ENCODE measurements at regions not wholly inside any gene's neighbourhood (a gene's known extent, or its start where the extent isn't known, plus 50 kb on each side); places are given as distances from the start of the nearest gene placed in this dataset.

DNA sequence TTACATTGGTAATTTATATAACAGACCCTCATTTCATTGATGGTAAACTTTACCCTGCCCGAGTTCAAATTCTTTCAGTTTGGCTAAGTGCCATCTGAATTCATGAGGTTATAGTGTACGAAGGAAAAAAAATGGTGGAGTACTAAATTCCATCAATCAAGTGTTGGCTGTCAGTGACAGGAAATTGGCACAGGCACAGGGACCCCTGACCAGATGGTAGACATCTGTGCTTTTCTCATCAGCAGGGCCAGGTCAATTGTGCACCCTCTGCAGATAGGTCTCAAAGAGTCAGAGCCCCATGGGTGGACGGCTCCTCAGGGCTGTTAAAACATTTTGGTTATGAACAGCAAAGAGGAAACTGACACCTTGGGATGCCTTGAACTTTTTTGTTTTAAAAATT lies 439.2 kb downstream of the SETBP1 start:
- no peak for DNase-seq (ENCODE audit: low read depth in 4 of 4, low spot score in 1 of 4)

DNA sequence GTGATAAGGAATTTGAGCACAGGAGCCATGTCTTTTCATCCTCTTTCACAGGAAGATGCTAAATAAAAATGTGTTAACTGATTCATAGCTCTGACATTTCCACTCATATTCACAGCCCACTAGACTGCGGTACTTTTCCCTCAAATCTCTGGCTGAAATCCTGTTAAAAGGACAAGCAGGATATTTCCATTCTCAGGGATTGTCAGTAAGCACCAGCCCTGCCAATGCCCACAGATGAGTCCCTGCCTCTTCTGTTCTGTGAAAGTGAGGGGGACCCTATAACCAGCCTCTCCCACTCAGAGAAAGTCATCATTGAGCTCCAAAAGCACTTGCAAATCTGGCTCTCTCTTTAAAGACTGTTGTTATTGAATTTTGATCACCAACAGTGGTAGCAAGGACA lies 440.5 kb downstream of the SETBP1 start:
- no peak for DNase-seq (ENCODE audit: low read depth in 4 of 4, low spot score in 1 of 4)

DNA sequence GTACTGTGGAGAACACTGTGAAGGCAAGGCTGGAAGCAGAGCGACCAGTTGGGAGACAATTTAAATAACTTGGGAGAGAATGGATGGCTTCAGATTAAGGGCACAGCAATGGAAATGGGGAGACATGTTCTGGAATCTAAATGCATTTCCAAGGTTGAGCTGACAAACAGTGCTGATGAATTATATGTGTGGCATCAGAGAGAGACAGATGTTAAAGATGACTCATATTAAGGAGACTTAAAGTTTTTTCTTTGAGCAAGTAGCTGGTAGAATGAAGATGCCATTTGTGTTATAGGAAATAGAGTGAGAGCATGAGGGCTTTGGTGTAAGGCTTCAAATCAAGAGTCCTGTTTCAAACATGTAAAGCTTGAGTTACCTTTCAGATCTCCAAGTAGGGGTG lies 441.8 kb downstream of the SETBP1 start:
- DNase-seq (ENCODE audit: low read depth in 4 of 4, low spot score in 1 of 4) = no peak

DNA sequence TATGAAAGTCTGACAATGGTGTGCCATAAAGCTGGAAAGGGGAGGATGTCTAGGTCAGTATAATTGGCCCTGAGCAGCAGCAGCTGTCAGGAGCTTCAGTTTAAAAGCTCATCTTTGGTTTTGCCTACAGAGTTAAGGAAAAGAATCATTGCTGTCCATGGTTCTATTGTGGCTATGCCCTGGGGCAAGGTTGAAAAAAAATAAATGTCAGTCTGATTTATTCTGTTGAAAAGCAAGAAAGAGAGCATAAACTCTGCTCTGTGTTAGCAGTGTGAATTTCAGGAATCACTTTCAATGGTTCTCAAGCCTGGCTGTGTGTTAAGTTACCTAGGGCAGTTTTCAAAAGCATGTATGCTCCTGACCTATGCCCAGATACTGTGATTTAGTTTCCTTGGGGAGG lies 446.7 kb downstream of the SETBP1 start:
- DNase-seq (ENCODE audit: low read depth in 4 of 4, low spot score in 1 of 4) = no peak

DNA sequence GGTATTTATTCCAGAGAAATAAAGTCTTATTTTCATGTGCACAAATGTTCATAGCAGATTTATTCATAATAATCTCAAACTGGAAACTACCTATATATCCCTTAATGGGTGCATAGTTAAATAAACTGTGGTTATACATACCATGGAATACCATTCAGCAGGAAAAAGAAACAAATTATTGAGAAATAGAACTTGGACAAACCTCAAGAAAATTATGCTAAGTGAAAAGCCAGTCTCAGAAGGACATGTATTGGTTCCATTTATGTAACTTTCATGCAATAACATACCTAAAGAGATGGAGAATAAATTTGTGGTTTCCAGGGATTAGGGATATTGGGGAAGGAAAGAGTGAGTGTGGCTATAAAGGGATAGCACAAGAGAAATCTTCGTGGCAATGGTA lies 452.6 kb downstream of the SETBP1 start:
- no peak for DNase-seq (ENCODE audit: low read depth in 4 of 4, low spot score in 1 of 4)

DNA sequence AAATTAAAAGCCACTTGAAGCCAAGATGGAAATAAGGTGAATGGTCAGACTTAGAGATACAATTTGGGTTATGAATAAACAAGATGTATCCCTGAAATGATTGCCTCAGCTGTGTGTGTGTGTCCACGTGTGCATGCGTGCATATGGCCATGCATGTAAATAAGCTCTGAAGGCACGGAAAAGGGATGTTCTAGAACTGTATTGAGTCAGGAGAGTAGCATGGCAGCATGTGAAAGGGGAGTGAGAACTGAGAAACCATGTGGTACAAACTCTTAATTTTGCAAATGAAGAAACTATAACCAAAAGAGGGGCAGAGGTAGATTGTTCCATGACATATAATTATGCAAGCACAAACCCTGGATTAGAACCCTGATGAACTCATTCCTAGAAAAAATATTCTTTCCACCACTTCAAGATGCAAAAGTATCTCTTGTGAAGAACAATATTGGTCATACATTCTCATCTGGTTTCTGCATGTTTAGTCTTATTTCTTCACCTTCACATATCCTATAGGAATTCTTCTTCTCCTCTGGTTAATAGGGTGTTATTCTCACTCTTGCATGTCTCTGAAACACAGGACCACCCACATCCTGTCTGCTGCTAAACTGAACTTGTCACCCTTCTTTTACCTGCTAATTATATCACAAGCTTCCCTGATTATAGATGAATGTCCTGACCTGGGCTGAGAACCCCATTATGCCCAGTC lies 455.8 kb downstream of the SETBP1 start:
- DNase-seq (ENCODE audit: low read depth in 4 of 4, low spot score in 1 of 4) = no peak

DNA sequence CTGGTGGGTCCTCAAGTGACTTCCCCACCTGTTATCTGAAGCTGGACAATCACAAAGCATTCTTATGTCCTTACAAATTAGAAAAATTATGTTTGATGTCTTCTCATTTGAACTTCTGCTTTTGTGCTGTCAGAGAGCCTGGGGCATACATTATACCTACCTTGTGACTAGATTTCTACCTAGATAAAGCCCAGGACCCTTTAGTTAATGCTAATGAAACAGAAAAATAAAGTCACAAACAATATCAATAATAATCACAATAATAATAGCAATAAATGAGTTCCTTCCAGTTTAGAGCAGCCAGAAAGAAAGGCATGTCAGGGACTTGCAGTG lies 456.4 kb downstream of the SETBP1 start:
- no peak for DNase-seq (ENCODE audit: low read depth in 4 of 4, low spot score in 1 of 4)

DNA sequence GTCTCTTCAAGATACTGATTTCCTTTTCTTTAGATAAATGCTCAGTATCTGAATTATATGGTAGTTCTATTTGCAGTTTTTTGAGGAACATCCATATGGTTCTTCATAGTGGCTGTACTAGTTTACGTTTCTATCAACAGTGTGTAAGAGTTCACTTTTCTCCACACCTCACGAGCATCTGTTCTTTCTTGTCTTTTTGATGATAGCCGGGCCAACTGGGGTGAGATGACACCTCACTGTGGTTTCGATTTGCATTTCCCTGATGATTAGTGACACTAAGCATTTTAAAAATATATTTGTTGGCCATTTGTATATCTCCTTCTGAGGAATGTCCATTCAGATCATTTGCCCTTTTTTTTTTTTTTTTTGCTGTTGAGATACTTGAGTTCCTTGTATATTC lies 458.8 kb downstream of the SETBP1 start:
- DNase-seq (ENCODE audit: low read depth in 4 of 4, low spot score in 1 of 4) = no peak

DNA sequence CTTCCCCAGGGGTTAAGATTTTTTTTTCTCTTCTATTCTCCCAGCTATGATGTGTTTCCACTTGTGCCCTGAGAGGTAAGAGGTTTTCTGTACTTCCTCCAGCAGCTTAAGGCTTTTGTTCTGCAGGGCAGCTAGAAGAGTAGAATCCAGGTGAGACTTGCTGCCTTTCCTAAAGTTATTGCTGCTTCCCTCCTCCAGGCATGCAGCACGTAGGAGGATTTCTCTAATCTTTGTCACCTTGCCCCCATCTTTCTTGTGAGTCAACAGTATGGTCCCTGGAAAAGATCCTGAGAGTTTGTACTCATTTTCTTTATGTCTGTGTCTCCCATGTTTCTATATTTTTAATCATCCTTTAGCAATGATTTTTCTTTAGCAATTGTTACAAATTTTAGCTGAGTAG lies 462.2 kb downstream of the SETBP1 start:
- no peak for DNase-seq (ENCODE audit: low read depth in 4 of 4, low spot score in 1 of 4)

DNA sequence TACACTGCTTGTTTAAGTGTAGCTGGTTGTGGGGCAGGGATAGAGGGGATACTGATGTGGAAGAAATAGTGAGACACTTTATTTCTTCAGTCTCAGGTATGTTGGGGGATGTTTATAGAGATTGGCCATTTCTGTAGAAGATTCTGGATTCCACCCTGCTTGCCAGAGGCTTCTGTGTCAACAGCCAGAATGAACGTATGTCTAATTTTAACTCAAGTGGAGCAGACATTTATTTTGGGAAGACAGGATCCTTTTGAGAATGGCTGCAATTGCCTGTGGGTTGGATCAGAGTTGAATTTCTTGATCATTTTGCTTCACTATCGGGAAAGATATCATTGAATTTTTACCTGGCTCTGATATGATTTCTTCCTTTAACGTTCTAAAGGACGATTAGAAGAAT lies 465.6 kb upstream of the SLC14A2 start:
- no peak for DNase-seq (ENCODE audit: low read depth in 4 of 4, low spot score in 1 of 4)

DNA sequence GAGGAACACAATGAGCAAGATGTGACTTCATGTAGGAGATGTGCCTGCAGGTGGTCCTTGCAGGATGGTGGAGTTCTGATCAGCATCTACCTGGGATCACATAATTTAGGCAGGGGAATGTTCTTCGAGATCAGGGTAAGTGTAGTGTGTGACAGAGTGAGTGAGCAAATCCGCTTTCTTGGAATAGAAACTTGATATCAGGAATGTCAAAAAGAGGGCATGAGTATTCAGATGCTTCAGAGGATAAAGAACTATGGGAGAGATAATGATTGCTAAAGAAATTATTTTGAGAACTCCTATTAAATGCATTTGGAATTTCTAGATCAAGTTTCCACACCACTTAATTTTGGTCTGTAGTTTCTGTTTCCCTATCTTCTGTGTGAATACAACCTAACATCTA lies 463.6 kb upstream of the SLC14A2 start:
- DNase-seq (ENCODE audit: low read depth in 4 of 4, low spot score in 1 of 4) = no peak

DNA sequence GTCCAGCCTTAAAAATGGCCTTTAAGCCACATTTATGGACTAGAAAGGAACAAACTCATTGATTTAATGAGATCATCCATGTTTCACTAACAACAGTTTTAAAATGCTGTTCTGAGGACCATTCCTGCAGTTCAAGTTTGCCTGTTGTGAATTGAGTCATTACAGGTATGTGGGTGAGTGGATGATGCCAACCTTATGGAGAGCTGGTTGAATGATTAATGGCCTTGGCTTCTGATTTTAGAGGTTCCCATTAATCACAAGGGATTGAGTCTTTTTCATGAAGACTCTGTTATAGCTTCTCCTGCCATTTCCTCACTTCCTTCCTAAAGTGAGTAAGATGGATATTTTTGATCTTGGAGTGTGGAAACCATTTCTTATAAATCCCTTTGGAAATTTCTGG lies 459.8 kb upstream of the SLC14A2 start:
- no peak for DNase-seq (ENCODE audit: low read depth in 4 of 4, low spot score in 1 of 4)

DNA sequence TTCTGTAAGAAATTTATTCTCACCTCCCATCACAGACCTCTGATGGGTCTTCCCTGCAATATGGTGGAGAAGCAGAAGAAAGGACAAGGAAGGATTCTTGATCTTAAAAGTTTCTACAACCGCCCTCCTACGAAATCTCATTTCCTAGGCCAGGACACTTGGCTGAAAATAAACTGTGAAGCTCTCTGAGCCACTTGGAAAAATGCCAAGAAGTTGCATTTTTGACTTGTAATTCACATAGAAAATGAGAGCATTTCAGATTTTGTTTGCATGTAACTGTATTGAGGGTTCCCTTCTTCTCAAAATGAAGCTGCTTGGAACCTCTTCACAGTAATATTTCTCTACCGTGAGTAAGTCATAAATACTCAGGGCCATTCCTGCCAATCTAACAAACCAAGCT lies 458.3 kb upstream of the SLC14A2 start:
- no peak for DNase-seq (ENCODE audit: low read depth in 4 of 4, low spot score in 1 of 4)

DNA sequence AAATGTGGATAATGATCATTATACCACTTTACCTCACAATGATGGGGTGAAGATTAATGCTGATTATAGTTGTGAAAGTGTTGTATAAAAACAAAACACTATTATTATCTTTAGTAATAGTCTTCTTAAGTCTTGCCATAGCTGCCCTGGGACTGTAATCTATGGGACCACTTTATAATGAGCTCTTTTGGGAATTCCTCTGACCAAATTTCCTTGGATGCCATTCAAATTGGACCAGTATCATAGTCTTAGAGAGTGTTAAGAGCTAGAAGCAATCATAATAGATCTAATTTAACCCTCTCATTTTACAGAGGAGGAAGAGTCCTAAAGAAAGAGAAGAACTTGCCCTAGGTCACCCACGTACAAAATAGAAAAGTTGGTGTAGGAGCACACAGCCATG lies 457.7 kb upstream of the SLC14A2 start:
- no peak for DNase-seq (ENCODE audit: low read depth in 4 of 4, low spot score in 1 of 4)

DNA sequence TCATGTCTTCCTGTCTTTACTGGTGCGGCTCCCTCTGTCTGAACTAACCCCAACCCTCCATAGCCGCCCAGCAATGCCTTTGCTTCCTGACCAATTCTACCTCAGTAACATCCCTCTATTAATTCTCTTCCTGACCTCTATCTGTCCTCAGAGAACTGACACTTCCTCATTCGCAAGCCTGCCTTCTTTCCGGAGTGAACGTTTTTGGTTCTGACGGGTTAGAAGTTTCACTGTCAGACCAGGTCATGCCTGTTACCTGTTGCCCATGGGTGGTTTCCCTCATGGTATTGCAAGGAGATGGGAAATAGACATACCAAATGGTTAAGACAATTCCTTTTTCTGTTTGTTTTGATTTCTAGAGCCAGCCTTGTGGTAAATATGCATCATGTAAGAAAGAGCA lies 453.4 kb upstream of the SLC14A2 start:
- no peak for DNase-seq (ENCODE audit: low read depth in 4 of 4, low spot score in 1 of 4)

DNA sequence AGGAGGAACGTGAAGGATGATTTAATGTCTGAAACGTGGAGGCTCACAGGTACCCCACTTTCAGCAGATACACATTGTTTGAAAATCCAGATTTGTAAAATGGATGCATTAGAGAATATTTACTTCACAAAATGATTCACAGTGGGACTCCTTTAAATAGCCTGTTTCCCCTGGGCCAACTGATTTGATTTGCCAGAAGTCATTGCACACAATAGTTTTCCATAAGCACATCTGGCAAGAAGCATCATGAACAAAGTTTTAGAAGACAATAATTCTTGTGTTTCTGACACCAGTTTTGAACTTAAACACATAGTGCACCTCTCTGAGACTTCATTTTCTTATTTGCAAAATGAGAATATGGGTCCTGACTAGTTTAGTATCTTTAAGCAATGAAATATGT lies 451.4 kb upstream of the SLC14A2 start:
- no peak for DNase-seq (ENCODE audit: low read depth in 4 of 4, low spot score in 1 of 4)

DNA sequence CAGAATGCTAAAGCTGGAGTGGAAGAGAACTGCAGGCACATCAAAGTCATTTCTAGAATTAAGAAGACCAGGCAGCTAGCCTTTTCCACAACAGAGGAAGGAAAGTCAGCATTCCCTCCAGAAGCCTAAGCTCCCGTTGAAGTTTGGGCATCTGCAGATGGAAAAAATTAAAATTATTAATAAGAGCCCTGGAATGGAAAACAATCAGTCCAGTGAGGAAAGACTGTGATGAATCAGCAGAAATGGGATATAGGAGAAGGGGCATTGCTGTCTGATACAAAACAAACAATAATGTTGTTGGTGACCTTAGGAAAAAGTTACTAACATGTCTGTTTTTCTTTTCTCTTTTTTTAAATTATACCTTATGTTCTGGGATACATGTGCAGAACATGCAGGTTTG lies 450.7 kb upstream of the SLC14A2 start:
- DNase-seq (ENCODE audit: low read depth in 4 of 4, low spot score in 1 of 4) = no peak

DNA sequence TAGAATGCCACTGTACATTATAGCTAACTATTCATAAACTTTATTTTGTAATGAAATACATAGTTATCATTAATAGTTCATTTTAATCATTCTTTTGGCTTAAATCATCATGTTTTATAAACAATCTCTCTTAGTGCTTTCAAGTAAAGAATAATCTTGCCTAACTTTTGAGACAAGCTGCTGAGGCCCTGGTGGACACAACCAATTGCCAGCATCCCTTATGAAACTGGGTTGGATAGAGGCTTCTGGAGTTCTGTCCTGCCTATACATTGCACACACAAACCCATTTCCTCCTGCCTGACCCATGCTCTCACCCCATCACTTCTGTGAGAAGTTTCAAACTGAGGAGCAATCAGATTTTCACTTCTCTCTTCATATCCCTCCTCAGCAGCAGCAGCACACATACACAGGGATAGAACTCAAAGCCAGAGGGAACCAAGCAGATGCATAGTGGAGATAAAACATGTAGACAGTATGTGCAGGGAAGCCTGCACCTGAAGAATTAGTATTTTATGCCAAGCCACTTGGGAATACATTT lies 450.0 kb upstream of the SLC14A2 start:
- no peak for DNase-seq (ENCODE audit: low read depth in 4 of 4, low spot score in 1 of 4)

DNA sequence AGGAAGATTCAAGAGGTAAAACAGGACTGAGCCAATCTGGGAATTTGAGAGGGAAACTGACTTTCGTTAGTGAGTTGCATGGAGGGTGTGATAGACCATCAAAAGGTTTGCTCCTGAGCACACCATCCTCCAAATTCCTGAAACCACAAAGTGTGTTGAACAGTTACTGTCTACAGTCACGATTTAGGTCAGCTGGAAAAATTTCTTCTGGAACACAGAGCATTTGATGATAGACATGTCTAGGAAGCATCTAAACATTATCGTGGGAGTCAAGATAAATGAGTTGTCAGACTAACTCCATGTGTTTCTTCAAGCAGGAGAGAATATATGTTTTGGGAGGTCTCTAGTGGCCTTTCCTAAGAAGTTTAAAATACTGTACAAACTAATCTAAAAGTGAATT lies 449.4 kb upstream of the SLC14A2 start:
- no peak for DNase-seq (ENCODE audit: low read depth in 4 of 4, low spot score in 1 of 4)

DNA sequence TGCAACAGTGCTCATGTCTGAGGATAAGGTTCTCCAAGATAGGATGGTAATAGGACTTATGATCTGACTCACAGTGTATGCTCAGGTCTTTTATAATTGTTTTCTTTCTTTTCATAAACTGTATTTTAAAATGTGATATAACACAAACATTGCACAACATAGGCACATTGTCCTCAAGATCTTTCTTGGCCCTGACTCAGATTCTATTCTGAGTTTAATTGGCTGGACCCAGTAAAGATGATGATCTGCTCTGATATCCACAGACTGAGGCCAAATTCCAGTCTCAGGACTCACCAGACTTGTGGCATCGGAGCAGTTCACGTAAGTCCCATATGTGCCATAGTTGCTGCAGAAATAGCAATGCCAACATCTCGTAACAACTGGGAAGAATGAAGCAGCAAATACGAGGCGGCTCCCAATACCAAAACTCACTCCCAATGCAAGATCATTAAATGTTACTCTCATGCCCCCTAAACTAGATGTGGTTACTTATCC lies 448.9 kb upstream of the SLC14A2 start:
- DNase-seq (ENCODE audit: low read depth in 4 of 4, low spot score in 1 of 4) = no peak

DNA sequence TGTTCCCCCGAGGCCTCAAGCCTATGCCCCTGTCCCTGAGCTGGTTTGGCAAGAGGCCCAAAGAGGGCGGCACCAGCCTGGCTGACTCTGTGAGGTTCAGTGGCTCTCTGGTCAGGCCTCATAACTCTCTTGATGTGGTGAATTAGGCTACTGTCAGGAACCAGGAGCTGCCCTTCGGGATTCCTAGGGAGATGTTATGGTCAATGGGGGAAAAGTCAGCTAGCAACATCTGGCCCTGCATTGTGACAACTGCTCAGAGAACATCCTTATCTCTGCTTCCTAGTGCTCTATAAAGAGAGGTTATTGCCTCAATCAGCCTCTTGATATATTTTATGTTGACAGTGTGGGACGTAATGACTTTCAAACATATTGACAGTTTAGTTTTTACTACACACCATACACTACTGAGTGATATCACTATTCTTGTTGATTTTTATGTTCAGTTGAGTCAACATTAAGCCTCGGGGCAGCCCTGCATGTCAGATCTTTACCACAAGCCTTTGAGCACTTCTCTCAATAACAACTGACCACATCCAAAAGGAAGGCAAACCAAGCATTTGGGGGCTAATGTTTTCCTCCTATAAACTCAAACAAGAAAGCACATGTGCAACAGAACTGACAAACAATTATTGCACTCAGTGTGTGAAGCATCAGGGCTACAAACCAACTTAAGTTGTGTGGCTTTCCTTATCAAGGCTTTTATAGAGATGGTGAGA lies 448.3 kb upstream of the SLC14A2 start:
- no peak for DNase-seq (ENCODE audit: low read depth in 4 of 4, low spot score in 1 of 4)

DNA sequence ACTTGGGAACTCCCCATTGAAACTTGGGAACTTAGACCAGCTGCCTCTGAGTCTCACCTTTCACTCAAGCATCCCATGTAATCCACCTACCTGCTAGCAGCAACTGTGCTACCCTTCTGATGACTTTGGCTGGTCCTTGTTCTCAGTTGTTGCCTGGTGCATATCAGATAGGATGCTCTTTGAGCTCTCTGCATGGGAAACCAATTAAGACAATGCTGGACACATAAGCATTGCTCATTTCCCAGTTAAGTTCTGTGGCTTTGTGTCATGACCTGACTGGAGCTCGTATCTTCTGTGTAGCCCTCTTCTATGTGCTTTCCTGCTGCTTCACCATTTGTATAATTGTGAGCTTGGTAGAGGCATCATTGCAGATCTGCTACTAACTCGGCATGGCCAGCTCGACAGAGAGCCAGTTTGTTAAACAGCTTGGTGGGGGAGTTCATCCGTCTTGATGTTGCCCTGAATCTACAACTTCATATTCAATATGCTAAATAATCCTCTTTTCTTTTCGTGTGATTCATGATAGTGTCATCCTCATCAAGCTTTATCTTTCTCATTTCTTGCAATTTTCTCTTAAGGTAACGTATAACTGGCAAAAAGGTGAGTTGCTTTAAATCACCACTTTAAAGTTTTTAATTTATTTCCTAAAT lies 447.5 kb upstream of the SLC14A2 start:
- DNase-seq (ENCODE audit: low read depth in 4 of 4, low spot score in 1 of 4) = no peak
